GM21423 (cell line): ENCODE measurements at regions not wholly inside any gene's neighbourhood (a gene's known extent, or its start where the extent isn't known, plus 50 kb on each side); places are given as distances from the start of the nearest gene placed in this dataset.
"Not testable (repeated sequence)": the region's sequence is repeated elsewhere in the genome, so short reads cannot be mapped to it uniquely, and the experiment has no call there.

ENCODE experiments used
- ATAC-seq: cut with Tn5 transposase; IDR thresholded peaks from one replicate; pipeline ENCODE4 v1.9.1; 2021; ENCODE audit warnings: mild to moderate bottlenecking, moderate library complexity; ENCODE audit not compliant: unreplicated experiment

- ATAC-seq, result not testable (repeated sequence)
Measured at GRCh38 chr10:15921423-15921945, 61.2 kb upstream of the MINDY3 start.

GRCh38 chr10:15931376-15931775, 71.1 kb upstream of the MINDY3 start:
- ATAC-seq, result no peak

GRCh38 chr10:15939543-15939942, 79.2 kb upstream of the MINDY3 start:
- ATAC-seq, result not testable (repeated sequence)

- ATAC-seq, result no peak
Measured at GRCh38 chr10:15943426-15943825, 83.1 kb upstream of the MINDY3 start.

GRCh38 chr10:15954188-15954587, 93.9 kb upstream of the MINDY3 start:
- no peak for ATAC-seq

- no peak for ATAC-seq
Measured at GRCh38 chr10:15960277-15960676, 100.0 kb upstream of the MINDY3 start.

GRCh38 chr10:15972736-15973135, 112.4 kb upstream of the MINDY3 start:
- ATAC-seq, result not testable (repeated sequence)

GRCh38 chr10:15985690-15986089, 125.4 kb upstream of the MINDY3 start:
- no peak for ATAC-seq

GRCh38 chr10:15990535-15991129, 130.3 kb upstream of the MINDY3 start:
- ATAC-seq, result no peak

- no peak for ATAC-seq
Measured at GRCh38 chr10:15997313-15997712, 137.0 kb upstream of the MINDY3 start.

GRCh38 chr10:16001581-16001980, 141.3 kb upstream of the MINDY3 start:
- ATAC-seq, result no peak

- ATAC-seq, result no peak
Measured at GRCh38 chr10:16009785-16010184, 149.5 kb upstream of the MINDY3 start.

- no peak for ATAC-seq
Measured at GRCh38 chr10:16011548-16011947, 151.2 kb upstream of the MINDY3 start.

- ATAC-seq, result no peak
Measured at GRCh38 chr10:16014469-16014868, 154.2 kb upstream of the MINDY3 start.

GRCh38 chr10:16016688-16017087, 156.4 kb upstream of the MINDY3 start:
- no peak for ATAC-seq

- ATAC-seq, result no peak
Measured at GRCh38 chr10:16020836-16021235, 160.5 kb upstream of the MINDY3 start.

GRCh38 chr10:16026832-16027231, 166.5 kb upstream of the MINDY3 start:
- not testable (repeated sequence) for ATAC-seq

GRCh38 chr10:16030562-16030961, 170.3 kb upstream of the MINDY3 start:
- ATAC-seq, result no peak

GRCh38 chr10:16049050-16049449, 188.7 kb upstream of the MINDY3 start:
- no peak for ATAC-seq

- ATAC-seq, result no peak
Measured at GRCh38 chr10:16049782-16050181, 189.5 kb upstream of the MINDY3 start.

GRCh38 chr10:16063350-16063749, 203.0 kb upstream of the MINDY3 start:
- ATAC-seq, result no peak

GRCh38 chr10:16083551-16083950, 223.2 kb upstream of the MINDY3 start:
- ATAC-seq, result not testable (repeated sequence)

GRCh38 chr10:16105082-16105481, 244.8 kb upstream of the MINDY3 start:
- no peak for ATAC-seq
